VCaP (cell line): ENCODE measurements at regions not wholly inside any gene's neighbourhood (a gene's known extent, or its start where the extent isn't known, plus 50 kb on each side); places are given as distances from the start of the nearest gene placed in this dataset.

Source experiments
- H3K27ac ChIP-seq: fragments of 450-650 bp; 2 replicates; pipeline ENCODE4 v1.5.1; 2017
- CTCF ChIP-seq: fragments of 450-650 bp; conservative IDR thresholded peaks from 2 replicates; pipeline ENCODE4 v1.5.1; 2017; ENCODE audit warnings: mild to moderate bottlenecking, moderate library complexity

- no peak overlapping the region for H3K27ac ChIP-seq
- TF ChIP-seq CTCF = no peak
These were observed 259.3 kb upstream of the BTG1 start for GRCh38 chr12:92404921-92405320.

DNA sequence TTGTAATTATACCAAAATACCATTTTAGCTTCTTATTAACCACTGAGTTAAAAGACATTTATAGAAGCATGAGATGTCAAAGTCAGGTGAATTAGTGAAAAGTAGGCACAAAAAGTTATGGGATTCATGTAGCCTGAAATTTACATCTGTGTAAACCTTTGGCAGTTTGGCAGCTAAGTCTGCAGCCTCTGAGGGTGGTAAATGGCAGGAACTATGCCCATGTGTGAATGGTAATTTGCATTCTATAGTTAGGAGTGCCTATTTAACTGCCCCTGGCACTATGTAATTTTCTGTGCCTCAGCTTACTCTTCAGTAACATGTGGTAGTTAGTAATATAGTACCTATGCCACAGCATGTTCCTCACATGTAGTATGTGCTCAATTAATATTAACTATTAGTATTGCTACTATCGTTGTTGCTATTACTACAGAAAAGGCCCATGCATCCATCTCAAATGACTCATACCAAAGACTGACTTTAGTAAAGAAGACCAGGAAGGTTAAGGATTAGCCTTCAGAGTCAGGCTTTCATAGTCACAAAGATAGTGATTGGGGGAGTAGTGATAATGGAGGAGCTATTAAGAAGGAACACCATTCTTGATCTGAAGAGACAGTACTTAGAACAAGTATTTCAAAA is 258.7 kb upstream of the BTG1 start:
- TF ChIP-seq CTCF = no peak
- H3K27ac ChIP-seq = no peak overlapping the region

GRCh38 chr12:92403210-92404175 is 257.8 kb upstream of the BTG1 start:
- no peak overlapping the region for H3K27ac ChIP-seq
- TF ChIP-seq CTCF = no peak

DNA sequence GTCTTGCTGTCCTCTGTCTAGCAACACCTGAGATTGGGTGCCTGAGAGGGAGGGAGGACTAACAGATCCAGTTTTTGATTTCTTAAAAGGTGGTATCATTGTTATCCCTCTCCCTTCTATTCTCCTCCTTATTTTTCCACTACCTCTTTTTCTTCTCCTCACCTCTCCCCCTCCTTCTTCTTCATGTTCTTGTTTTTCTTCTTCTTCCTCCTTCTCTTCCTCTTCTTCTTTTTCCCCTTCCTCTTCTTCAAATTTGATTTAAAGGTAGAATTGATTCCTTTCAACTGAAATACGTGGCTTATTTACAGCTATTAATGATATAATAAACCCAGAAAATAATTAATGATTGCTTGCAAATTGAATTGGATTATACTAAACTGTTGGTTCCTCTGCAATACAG is 256.8 kb upstream of the BTG1 start:
- no peak for TF ChIP-seq CTCF
- H3K27ac ChIP-seq = no peak overlapping the region

DNA sequence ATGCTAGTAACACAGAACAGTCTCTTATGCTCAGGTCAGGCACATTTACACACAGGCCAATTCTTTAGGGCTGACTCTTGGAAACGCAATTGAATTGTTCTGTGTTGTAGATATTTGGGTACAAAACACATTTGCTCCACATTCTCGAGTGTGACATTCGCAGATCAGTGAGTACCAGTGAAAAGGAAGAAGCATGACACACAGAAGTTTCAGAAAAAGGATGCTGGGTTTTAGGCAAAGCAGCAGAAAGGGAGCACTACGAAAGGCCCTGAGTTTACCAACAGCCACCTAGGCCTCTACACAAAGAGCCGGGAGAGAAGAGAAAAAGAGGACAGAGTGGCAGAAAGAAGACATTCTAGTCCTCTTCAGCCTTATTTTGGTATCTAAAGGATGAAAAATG is 254.4 kb upstream of the BTG1 start:
- no peak overlapping the region for H3K27ac ChIP-seq
- no peak for TF ChIP-seq CTCF

DNA sequence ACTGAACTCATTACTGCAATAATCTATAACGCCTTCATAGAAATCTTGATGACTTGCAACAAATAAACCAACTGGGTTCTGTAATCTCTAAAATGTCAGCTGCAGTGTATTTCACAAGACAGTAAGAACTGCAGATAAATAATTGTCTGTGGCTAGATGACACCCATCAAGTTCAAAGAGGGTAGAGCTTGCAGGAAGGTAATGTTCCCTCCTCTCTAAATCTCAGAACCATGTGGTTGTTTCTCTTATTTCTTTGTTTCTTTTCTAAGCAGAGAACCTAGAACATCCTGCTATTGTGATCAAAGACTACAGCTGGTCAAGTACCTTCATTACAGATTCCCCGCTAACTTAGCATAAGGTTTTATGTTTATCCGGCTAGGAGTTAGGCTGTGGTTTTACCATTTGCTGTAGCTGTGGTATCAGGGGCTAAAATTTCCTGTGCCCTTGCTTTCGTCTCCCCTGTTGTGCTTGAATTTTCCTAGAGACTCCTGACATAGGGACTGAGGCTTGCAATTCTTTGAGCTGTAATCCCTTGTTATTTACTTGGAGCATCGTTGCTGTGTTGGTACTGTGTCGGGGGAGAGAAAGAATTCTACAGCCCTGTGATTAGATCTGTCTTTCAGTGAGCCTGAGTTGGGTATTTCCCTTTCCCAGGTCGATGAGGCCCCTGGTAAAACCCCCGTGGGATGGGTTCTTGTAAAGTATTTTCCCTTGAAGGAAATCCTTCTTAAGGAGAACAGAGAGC is 253.1 kb upstream of the BTG1 start:
- TF ChIP-seq CTCF = no peak
- no peak overlapping the region for H3K27ac ChIP-seq

- no peak overlapping the region for H3K27ac ChIP-seq
- no peak for TF ChIP-seq CTCF
These were observed 251.1 kb upstream of the BTG1 start for GRCh38 chr12:92396647-92397252.
